GM12878 (cell line): ENCODE measurements at regions not wholly inside any gene's neighbourhood (a gene's known extent, or its start where the extent isn't known, plus 50 kb on each side); places are given as distances from the start of the nearest gene placed in this dataset.
A peak's percentile ranks its signal among the peaks of the same experiment; 100 is the strongest.

Experiments
- BACH1 ChIP-seq: fragments of 450-650 bp; IDR thresholded peaks from 2 replicates; pipeline ENCODE4 v1.6.1; 2017; ENCODE audit warnings: mild to moderate bottlenecking, borderline replicate concordance
- BCLAF1 ChIP-seq: fragments of 450-650 bp; IDR thresholded peaks from 2 replicates; pipeline ENCODE4 v1.6.1; 2017; ENCODE audit warnings: antibody characterized with exemption, mild to moderate bottlenecking, moderate library complexity
- BRCA1 ChIP-seq: IDR thresholded peaks from 2 replicates; pipeline ENCODE4 v1.6.1; 2011; ENCODE audit warnings: low read depth, low read length, improper control_type of control experiment
- CUX1 ChIP-seq: IDR thresholded peaks from 2 replicates; pipeline ENCODE4 v1.6.1; 2012; ENCODE audit warnings: improper control_type of control experiment, low read depth, low read length; ENCODE audit not compliant: insufficient replicate concordance
- ELK1 ChIP-seq: IDR thresholded peaks from 2 replicates; pipeline ENCODE4 v1.6.1; 2012; ENCODE audit warnings: low read depth, low read length, improper control_type of control experiment
- KLF5 ChIP-seq: fragments of 450-650 bp; IDR thresholded peaks from 2 replicates; pipeline ENCODE4 v1.6.1; 2014; ENCODE audit warnings: mild to moderate bottlenecking; ENCODE audit not compliant: partially characterized antibody
- NKRF ChIP-seq: fragments of 450-650 bp; conservative IDR thresholded peaks from 2 replicates; pipeline ENCODE4 v1.6.1; 2017; ENCODE audit warnings: mild to moderate bottlenecking, moderate library complexity
- RCOR1 ChIP-seq: conservative IDR thresholded peaks from 2 replicates; pipeline ENCODE4 v1.6.1; 2012; ENCODE audit warnings: low read depth, low read length, improper control_type of control experiment
- SMC3 ChIP-seq: IDR thresholded peaks from 2 replicates; pipeline ENCODE4 v1.6.1; 2011; ENCODE audit warnings: low read length, improper control_type of control experiment, borderline replicate concordance
- STAT3 ChIP-seq: IDR thresholded peaks from 2 replicates; pipeline ENCODE4 v1.6.1; 2011; ENCODE audit warnings: low read depth, low read length, improper control_type of control experiment
- SUZ12 ChIP-seq: fragments of 200-600 bp; sonication (generic); IDR thresholded peaks from one replicate; pipeline ENCODE4 v1.6.1; 2018; ENCODE audit warnings: antibody characterized with exemption, mild to moderate bottlenecking; ENCODE audit not compliant: unreplicated experiment
- USF1 ChIP-seq: IDR thresholded peaks from 2 replicates; pipeline ENCODE4 v1.6.1; 2011; ENCODE audit warnings: borderline replicate concordance, low read depth, mild to moderate bottlenecking, moderate library complexity, mixed read lengths, low read length; ENCODE audit not compliant: insufficient read depth; ENCODE audit errors: extremely low read length
- USF2 ChIP-seq: IDR thresholded peaks from 2 replicates; pipeline ENCODE4 v1.6.1; 2011; ENCODE audit warnings: low read depth, low read length, improper control_type of control experiment, borderline replicate concordance
- ZNF622 ChIP-seq: fragments of 450-650 bp; IDR thresholded peaks from 2 replicates; pipeline ENCODE4 v1.6.1; 2017; ENCODE audit warnings: mild to moderate bottlenecking, inconsistent platforms
- ZSCAN29 ChIP-seq: fragments of 450-650 bp; IDR thresholded peaks from 2 replicates; pipeline ENCODE4 v1.6.1; 2017; ENCODE audit warnings: mild to moderate bottlenecking, moderate library complexity
- ZZZ3 ChIP-seq: IDR thresholded peaks from 2 replicates; pipeline ENCODE4 v1.6.1; 2011; ENCODE audit warnings: low read depth; ENCODE audit not compliant: control insufficient read depth, insufficient read length

GRCh38 chr6:164927288-164928056 lies 381.9 kb downstream of the C6orf118 start (continued):
- TF ChIP-seq ZNF622: no peak
- no peak for TF ChIP-seq BCLAF1
- TF ChIP-seq USF2: no peak
- TF ChIP-seq SMC3: peak; percentile 64
- TF ChIP-seq RCOR1: no peak
- TF ChIP-seq ZZZ3: no peak
- no peak for TF ChIP-seq USF1
- no peak for TF ChIP-seq ZSCAN29
- TF ChIP-seq ELK1: no peak
- no peak for TF ChIP-seq BRCA1
- TF ChIP-seq STAT3: no peak
- TF ChIP-seq BACH1: no peak
- TF ChIP-seq CUX1: no peak
- no peak for TF ChIP-seq KLF5
- no peak for TF ChIP-seq NKRF
- no peak for TF ChIP-seq SUZ12
